ENCODE measurements at regions not wholly inside any gene's neighbourhood (a gene's known extent, or its start where the extent isn't known, plus 50 kb on each side); places are given as distances from the start of the nearest gene placed in this dataset.

- intact Hi-C loops (cut with DNase I; ENCODE audit: low total_unique reads), result no loop called here
- TF ChIP-seq EP300 (IDR thresholded peaks at IDR 0.05), result no peak
- TF ChIP-seq POLR2AphosphoS5 (IDR thresholded peaks at IDR 0.05), result no peak
- no peak for TF ChIP-seq CTCF (IDR thresholded peaks at IDR 0.05)
- TF ChIP-seq POLR2A (IDR thresholded peaks at IDR 0.05), result no peak
- 69 to 82% (median 81%) methylated on average over 5 of the region's 5 CpGs for WGBS, 5 donors
- Histone ChIP-seq H3K4me3 (no peak overlapping the region), H3K9me3 (no peaks in the 10 kb centered on the region), H3K4me1 (no peaks in the 10 kb centered on the region), H3K36me3 (no peaks in the 10 kb centered on the region), H3K27ac (no peak overlapping the region), H3K27me3 (no peaks in the 10 kb centered on the region)
- no peak for DNase-seq
Measured at GRCh38 chr6:133055441-133055966, 185.7 kb upstream of the EYA4 start.

DNA sequence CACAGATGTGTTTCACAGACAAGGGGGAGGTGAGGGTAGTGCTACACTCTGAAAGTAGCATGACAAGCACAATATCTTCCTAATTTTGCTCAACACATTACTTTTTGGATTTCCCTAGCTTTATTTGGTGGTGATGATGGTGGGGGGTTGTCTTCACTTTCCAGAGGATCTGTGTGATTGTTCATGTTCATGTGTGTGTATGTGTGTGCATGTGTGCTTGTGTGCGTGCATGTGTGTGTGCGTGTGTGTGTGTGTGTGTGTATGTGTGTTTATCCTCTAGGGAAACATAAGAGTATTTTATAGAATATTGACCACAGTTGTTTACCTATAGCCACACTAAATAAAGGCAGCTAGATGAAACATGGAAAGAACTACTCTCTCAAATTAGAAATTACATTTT is 183.8 kb upstream of the EYA4 start:
- intact Hi-C loops (cut with DNase I; ENCODE audit: low total_unique reads), result no loop called here
- no peak overlapping the region for H3K27ac ChIP-seq
- no peak for TF ChIP-seq POLR2AphosphoS5 (IDR thresholded peaks at IDR 0.05)
- no peak for TF ChIP-seq POLR2A (IDR thresholded peaks at IDR 0.05)
- TF ChIP-seq EP300 (IDR thresholded peaks at IDR 0.05), result no peak
- TF ChIP-seq CTCF (IDR thresholded peaks at IDR 0.05), result no peak
- no peaks in the 10 kb centered on the region for H3K27me3 ChIP-seq
- no peak for DNase-seq
- no peaks in the 10 kb centered on the region for H3K9me3 ChIP-seq
- H3K36me3 ChIP-seq, result no peaks in the 10 kb centered on the region
- 92 to 98% (median 97%) methylated on average over 2 of the region's 2 CpGs for WGBS, 5 donors
- H3K4me3 ChIP-seq, result no peak overlapping the region
- H3K4me1 ChIP-seq, result no peaks in the 10 kb centered on the region

- H3K27me3 ChIP-seq, result no peaks in the 10 kb centered on the region
- H3K9me3 ChIP-seq, result no peaks in the 10 kb centered on the region
- no peak overlapping the region for H3K27ac ChIP-seq
- H3K4me1 ChIP-seq, result no peaks in the 10 kb centered on the region
- DNase-seq, result peak in 1 of 2 donors; percentile 63
- 53 to 74% (median 67%) methylated on average over 4 of the region's 4 CpGs for WGBS, 5 donors
- no peaks in the 10 kb centered on the region for H3K36me3 ChIP-seq
- TF ChIP-seq POLR2A (IDR thresholded peaks at IDR 0.05) (no peak), POLR2AphosphoS5 (IDR thresholded peaks at IDR 0.05) (peak in 1 of 3 donors; percentile 15)
- no peak overlapping the region for H3K4me3 ChIP-seq
- intact Hi-C loops (cut with DNase I; ENCODE audit: low total_unique reads), result no loop called here
Measured at GRCh38 chr6:133062077-133062476, 179.1 kb upstream of the EYA4 start.

GRCh38 chr6:133062696-133063306 is 178.4 kb upstream of the EYA4 start:
- Histone ChIP-seq H3K4me1 (no peaks in the 10 kb centered on the region), H3K4me3 (no peak overlapping the region), H3K36me3 (no peaks in the 10 kb centered on the region), H3K27ac (no peak overlapping the region), H3K27me3 (no peaks in the 10 kb centered on the region), H3K9me3 (no peaks in the 10 kb centered on the region)
- DNase-seq, result peak in 1 of 2 donors; percentile 20
- 68 to 73% (median 70%) methylated on average over 8 of the region's 8 CpGs for WGBS, 5 donors
- no peak for TF ChIP-seq POLR2A (IDR thresholded peaks at IDR 0.05)
- TF ChIP-seq CTCF (IDR thresholded peaks at IDR 0.05), result no peak
- TF ChIP-seq EP300 (IDR thresholded peaks at IDR 0.05), result no peak
- TF ChIP-seq POLR2AphosphoS5 (IDR thresholded peaks at IDR 0.05), result no peak
- intact Hi-C loops (cut with DNase I; ENCODE audit: low total_unique reads), result no loop called here

- no peak for DNase-seq
- intact Hi-C loops (cut with DNase I; ENCODE audit: low total_unique reads), result no loop called here
- 69 to 74% (median 72%) methylated on average over 3 of the region's 3 CpGs for WGBS, 5 donors
- no peak for TF ChIP-seq POLR2A (IDR thresholded peaks at IDR 0.05)
- no peak for TF ChIP-seq CTCF (IDR thresholded peaks at IDR 0.05)
- no peak for TF ChIP-seq POLR2AphosphoS5 (IDR thresholded peaks at IDR 0.05)
- no peak for TF ChIP-seq EP300 (IDR thresholded peaks at IDR 0.05)
- H3K27me3 ChIP-seq, result no peaks in the 10 kb centered on the region
- H3K4me3 ChIP-seq, result no peak overlapping the region
- H3K4me1 ChIP-seq, result no peaks in the 10 kb centered on the region
- H3K27ac ChIP-seq, result no peak overlapping the region
- H3K9me3 ChIP-seq, result no peaks in the 10 kb centered on the region
- H3K36me3 ChIP-seq, result no peaks in the 10 kb centered on the region
Measured at GRCh38 chr6:133067960-133068359, 173.2 kb upstream of the EYA4 start.
